ENCODE measurements at regions not wholly inside any gene's neighbourhood (a gene's known extent, or its start where the extent isn't known, plus 50 kb on each side); places are given as distances from the start of the nearest gene placed in this dataset.

DNA sequence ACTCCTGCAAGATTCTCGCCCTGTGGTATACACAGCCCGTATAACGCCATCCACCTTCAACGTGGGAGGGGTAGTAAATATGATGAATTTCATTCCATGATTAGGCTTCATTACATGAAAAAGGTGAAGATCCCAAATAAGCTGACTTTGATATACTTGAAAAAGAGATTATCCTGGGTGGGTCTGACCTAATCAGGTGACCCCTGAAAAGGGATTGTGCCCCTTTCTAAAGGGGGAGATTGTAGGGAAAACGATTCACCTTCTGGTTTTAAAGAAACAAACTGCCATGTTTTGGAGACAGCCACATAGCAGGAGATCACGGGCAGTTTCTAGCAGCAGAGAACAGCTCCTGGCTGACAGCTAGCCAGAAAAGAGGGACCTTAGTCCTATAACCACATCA is 155.1 kb upstream of the SMLR1 start:
- TF ChIP-seq YY1 (IDR thresholded peaks at IDR 0.05) (no peak), RXRA (IDR thresholded peaks at IDR 0.05) (no peak), HNF4G (IDR thresholded peaks at IDR 0.05) (no peak), TAF1 (conservative IDR thresholded peaks at IDR 0.05) (no peak)
- TF ChIP-seq, protein P1, sequence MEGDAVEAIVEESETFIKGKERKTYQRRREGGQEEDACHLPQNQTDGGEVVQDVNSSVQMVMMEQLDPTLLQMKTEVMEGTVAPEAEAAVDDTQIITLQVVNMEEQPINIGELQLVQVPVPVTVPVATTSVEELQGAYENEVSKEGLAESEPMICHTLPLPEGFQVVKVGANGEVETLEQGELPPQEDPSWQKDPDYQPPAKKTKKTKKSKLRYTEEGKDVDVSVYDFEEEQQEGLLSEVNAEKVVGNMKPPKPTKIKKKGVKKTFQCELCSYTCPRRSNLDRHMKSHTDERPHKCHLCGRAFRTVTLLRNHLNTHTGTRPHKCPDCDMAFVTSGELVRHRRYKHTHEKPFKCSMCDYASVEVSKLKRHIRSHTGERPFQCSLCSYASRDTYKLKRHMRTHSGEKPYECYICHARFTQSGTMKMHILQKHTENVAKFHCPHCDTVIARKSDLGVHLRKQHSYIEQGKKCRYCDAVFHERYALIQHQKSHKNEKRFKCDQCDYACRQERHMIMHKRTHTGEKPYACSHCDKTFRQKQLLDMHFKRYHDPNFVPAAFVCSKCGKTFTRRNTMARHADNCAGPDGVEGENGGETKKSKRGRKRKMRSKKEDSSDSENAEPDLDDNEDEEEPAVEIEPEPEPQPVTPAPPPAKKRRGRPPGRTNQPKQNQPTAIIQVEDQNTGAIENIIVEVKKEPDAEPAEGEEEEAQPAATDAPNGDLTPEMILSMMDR (IDR thresholded peaks at IDR 0.05; ENCODE audit: low read depth, low read length, missing input control): no peak
- TF ChIP-seq, protein P2, sequence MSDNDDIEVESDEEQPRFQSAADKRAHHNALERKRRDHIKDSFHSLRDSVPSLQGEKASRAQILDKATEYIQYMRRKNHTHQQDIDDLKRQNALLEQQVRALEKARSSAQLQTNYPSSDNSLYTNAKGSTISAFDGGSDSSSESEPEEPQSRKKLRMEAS (IDR thresholded peaks at IDR 0.05): no peak
